Muscle layer of duodenum (tissue), 2 donors: ENCODE measurements at regions not wholly inside any gene's neighbourhood (a gene's known extent, or its start where the extent isn't known, plus 50 kb on each side); places are given as distances from the start of the nearest gene placed in this dataset.

Source experiments
- H3K27ac ChIP-seq: one replicate; pipeline ENCODE4 v1.7.0; 2013; ENCODE audit warnings: mild to moderate bottlenecking, low read length
- H3K27me3 ChIP-seq: one replicate; pipeline ENCODE4 v1.7.0; 2013; ENCODE audit warnings: low read depth, mild to moderate bottlenecking, control low read depth, low read length
- H3K36me3 ChIP-seq, 2 donors: one replicate each; pipeline ENCODE4 v1.7.0; 2013; ENCODE audit warnings: low read length in 2 of 2, control low read depth in 1 of 2, mild to moderate bottlenecking in 1 of 2; ENCODE audit not compliant: insufficient read depth in 2 of 2, control insufficient read depth in 1 of 2
- H3K4me1 ChIP-seq, 2 donors: one replicate each; pipeline ENCODE4 v1.7.0; 2013; ENCODE audit warnings: low read length in 2 of 2, mild to moderate bottlenecking in 2 of 2, control low read depth in 1 of 2, moderate library complexity in 1 of 2; ENCODE audit not compliant: insufficient read depth in 2 of 2, control insufficient read depth in 1 of 2
- H3K4me3 ChIP-seq, 2 donors: one replicate each; pipeline ENCODE4 v1.7.0; 2013; ENCODE audit warnings: low read length in 2 of 2, low read depth in 1 of 2, mild to moderate bottlenecking in 1 of 2
- H3K9me3 ChIP-seq, 2 donors: one replicate each; pipeline ENCODE4 v1.7.0; 2013; ENCODE audit warnings: low read length in 2 of 2, control low read depth in 1 of 2, mild to moderate bottlenecking in 1 of 2; ENCODE audit not compliant: control insufficient read depth in 1 of 2
- donor health status: healthy.

- Histone ChIP-seq H3K4me1 (no peaks in the 10 kb centered on the region), H3K27me3 (no peaks in the 10 kb centered on the region), H3K4me3 (no peak overlapping the region), H3K27ac (no peak overlapping the region), H3K9me3 (no peaks in the 10 kb centered on the region), H3K36me3 (no peaks in the 10 kb centered on the region)
Measured at GRCh38 chr16:73428121-73428520, 380.2 kb upstream of the ZFHX3 start.

GRCh38 chr16:73427164-73427563, 379.2 kb upstream of the ZFHX3 start:
- Histone ChIP-seq H3K36me3 (no peaks in the 10 kb centered on the region), H3K9me3 (no peaks in the 10 kb centered on the region), H3K4me3 (no peak overlapping the region), H3K4me1 (no peaks in the 10 kb centered on the region), H3K27ac (no peak overlapping the region), H3K27me3 (no peaks in the 10 kb centered on the region)

GRCh38 chr16:73426433-73427160, 378.7 kb upstream of the ZFHX3 start:
- Histone ChIP-seq H3K4me3 (no peak overlapping the region), H3K4me1 (no peaks in the 10 kb centered on the region), H3K9me3 (no peaks in the 10 kb centered on the region), H3K27me3 (no peaks in the 10 kb centered on the region), H3K27ac (no peak overlapping the region), H3K36me3 (no peaks in the 10 kb centered on the region)

- Histone ChIP-seq H3K4me1 (no peaks in the 10 kb centered on the region), H3K36me3 (no peaks in the 10 kb centered on the region), H3K9me3 (no peaks in the 10 kb centered on the region), H3K4me3 (no peak overlapping the region), H3K27me3 (no peaks in the 10 kb centered on the region), H3K27ac (no peak overlapping the region)
Measured at GRCh38 chr16:73420676-73421075, 372.7 kb upstream of the ZFHX3 start.

GRCh38 chr16:73420244-73420643, 372.3 kb upstream of the ZFHX3 start:
- Histone ChIP-seq H3K9me3 (no peaks in the 10 kb centered on the region), H3K4me3 (no peak overlapping the region), H3K27ac (no peak overlapping the region), H3K36me3 (no peaks in the 10 kb centered on the region), H3K27me3 (no peaks in the 10 kb centered on the region), H3K4me1 (no peaks in the 10 kb centered on the region)

GRCh38 chr16:73418691-73419090, 370.8 kb upstream of the ZFHX3 start:
- Histone ChIP-seq H3K27ac (no peak overlapping the region), H3K9me3 (no peaks in the 10 kb centered on the region), H3K27me3 (no peaks in the 10 kb centered on the region), H3K4me3 (no peak overlapping the region), H3K4me1 (no peaks in the 10 kb centered on the region), H3K36me3 (no peaks in the 10 kb centered on the region)

GRCh38 chr16:73418051-73418450, 370.1 kb upstream of the ZFHX3 start:
- H3K36me3 ChIP-seq: no peaks in the 10 kb centered on the region
- H3K4me3 ChIP-seq: no peak overlapping the region
- no peak overlapping the region for H3K27ac ChIP-seq
- no peaks in the 10 kb centered on the region for H3K4me1 ChIP-seq
- no peaks in the 10 kb centered on the region for H3K9me3 ChIP-seq
- no peaks in the 10 kb centered on the region for H3K27me3 ChIP-seq

- H3K27me3 ChIP-seq: no peaks in the 10 kb centered on the region
- H3K9me3 ChIP-seq: no peaks in the 10 kb centered on the region
- no peak overlapping the region for H3K27ac ChIP-seq
- no peaks in the 10 kb centered on the region for H3K4me1 ChIP-seq
- no peaks in the 10 kb centered on the region for H3K36me3 ChIP-seq
- no peak overlapping the region for H3K4me3 ChIP-seq
Measured at GRCh38 chr16:73415286-73415685, 367.4 kb upstream of the ZFHX3 start.

- H3K36me3 ChIP-seq: no peaks in the 10 kb centered on the region
- no peaks in the 10 kb centered on the region for H3K27me3 ChIP-seq
- no peaks in the 10 kb centered on the region for H3K9me3 ChIP-seq
- H3K4me1 ChIP-seq: no peaks in the 10 kb centered on the region
- H3K27ac ChIP-seq: no peak overlapping the region
- no peak overlapping the region for H3K4me3 ChIP-seq
Measured at GRCh38 chr16:73414638-73415037, 366.7 kb upstream of the ZFHX3 start.

GRCh38 chr16:73413830-73414190, 365.9 kb upstream of the ZFHX3 start:
- Histone ChIP-seq H3K9me3 (no peaks in the 10 kb centered on the region), H3K27ac (no peak overlapping the region), H3K27me3 (no peaks in the 10 kb centered on the region), H3K4me3 (no peak overlapping the region), H3K36me3 (no peaks in the 10 kb centered on the region), H3K4me1 (no peaks in the 10 kb centered on the region)

GRCh38 chr16:73413091-73413829, 365.3 kb upstream of the ZFHX3 start:
- Histone ChIP-seq H3K9me3 (no peaks in the 10 kb centered on the region), H3K4me3 (no peak overlapping the region), H3K27ac (no peak overlapping the region), H3K27me3 (no peaks in the 10 kb centered on the region), H3K36me3 (no peaks in the 10 kb centered on the region), H3K4me1 (no peaks in the 10 kb centered on the region)

GRCh38 chr16:73412416-73412815, 364.5 kb upstream of the ZFHX3 start:
- Histone ChIP-seq H3K27ac (no peak overlapping the region), H3K27me3 (no peaks in the 10 kb centered on the region), H3K4me1 (no peaks in the 10 kb centered on the region), H3K9me3 (no peaks in the 10 kb centered on the region), H3K36me3 (no peaks in the 10 kb centered on the region), H3K4me3 (no peak overlapping the region)
